ENCODE measurements at regions not wholly inside any gene's neighbourhood (a gene's known extent, or its start where the extent isn't known, plus 50 kb on each side); places are given as distances from the start of the nearest gene placed in this dataset.

- TF ChIP-seq EZH2 (IDR thresholded peaks at IDR 0.05; ENCODE audit: borderline replicate concordance, insufficient read depth, low read depth, low read length, poor library complexity, severe bottlenecking): no peak
- TF ChIP-seq CTCF (IDR thresholded peaks at IDR 0.05): no peak
Measured at GRCh38 chr7:16986755-16987154, 105.0 kb upstream of the AGR3 start.

GRCh38 chr7:16989811-16990413, 108.1 kb upstream of the AGR3 start:
- no peaks in the 10 kb centered on the region for H3K9me3 ChIP-seq (ENCODE audit: control extremely low read depth in 1 of 3, control insufficient read depth in 2 of 3, insufficient read depth in 1 of 3, low read length in 2 of 3)
- CTCF ChIA-PET: interaction anchor here (1.2 kb wide), 1 partner anchor 19 kb away, joined by 3 read pairs; no protein-coding TSS in a partner anchor
- H3K79me2 ChIP-seq (ENCODE audit: control insufficient read depth, insufficient read depth, low read length): no peaks in the 10 kb centered on the region
- no peaks in the 10 kb centered on the region for H3K27me3 ChIP-seq (replicated peaks in 1 of 4; ENCODE audit: control extremely low read depth in 1 of 4, control insufficient read depth in 3 of 4, insufficient read depth in 4 of 4, low read length in 3 of 4)
- H3K4me2 ChIP-seq (replicated peaks; ENCODE audit: low read depth, low read length, poor library complexity, severe bottlenecking): no peak overlapping the region
- Mint-ChIP-seq H3K4me3 (no peak overlapping the region), H3K9me3 (ENCODE audit: insufficient read depth) (no peaks in the 10 kb centered on the region), H3K4me1 (no peaks in the 10 kb centered on the region), H3K27ac (no peak overlapping the region), H3K27me3 (peaks cover 3% of the 10 kb centered on the region)
- H3K9ac ChIP-seq (ENCODE audit: low read length): no peak overlapping the region
- DNase-seq (no peak), ATAC-seq (ENCODE audit: low read depth) (no peak)
- no peaks in the 10 kb centered on the region for H3K36me3 ChIP-seq (replicated peaks in 1 of 2; ENCODE audit: control extremely low read depth in 1 of 2, control insufficient read depth in 1 of 2, extremely low read depth in 1 of 2, insufficient read depth in 2 of 2, low read length in 1 of 2)
- TF ChIP-seq CTCF (IDR thresholded peaks at IDR 0.05): no peak
- TF ChIP-seq EZH2 (IDR thresholded peaks at IDR 0.05; ENCODE audit: borderline replicate concordance, insufficient read depth, low read depth, low read length, poor library complexity, severe bottlenecking): no peak
- H4K20me1 ChIP-seq (ENCODE audit: control insufficient read depth, insufficient read depth, low read length, poor library complexity, severe bottlenecking): no peaks in the 10 kb centered on the region
- H3K4me3 ChIP-seq (ENCODE audit: control extremely low read depth in 1 of 5, extremely low read depth in 1 of 5, insufficient read depth in 1 of 5, low read depth in 2 of 5, low read length in 4 of 5): no peak overlapping the region
- POLR2A ChIA-PET: no interaction called here
- no peak overlapping the region for H3K27ac ChIP-seq (ENCODE audit: low read length in 2 of 2)
- no peaks in the 10 kb centered on the region for H3K4me1 ChIP-seq (ENCODE audit: control insufficient read depth in 2 of 2, insufficient read depth in 2 of 2, low read length in 2 of 2)
- intact Hi-C loops (cut with micrococcal nuclease): loop anchor here (10.0 kb wide), 1 partner anchor 685 kb away; no protein-coding TSS in a partner anchor
- 42% methylated on average over 3 of the region's 7 CpGs for WGBS (ENCODE audit: insufficient coverage)
- no peak overlapping the region for H2AFZ ChIP-seq (ENCODE audit: insufficient read depth, low read depth, low read length, poor library complexity, severe bottlenecking)

More at GRCh38 chr7:16986755-16987154, 105.0 kb upstream of the AGR3 start:
- no CpG with 5 or more reads among the region's 1 CpG for WGBS (ENCODE audit: insufficient coverage)
- no peak overlapping the region for H3K27ac ChIP-seq (ENCODE audit: low read length in 2 of 2)
- no peak overlapping the region for H3K9ac ChIP-seq (ENCODE audit: low read length)
- H3K4me2 ChIP-seq (replicated peaks; ENCODE audit: low read depth, low read length, poor library complexity, severe bottlenecking): no peak overlapping the region
- no peak for DNase-seq
- CTCF ChIA-PET: no interaction called here
- Mint-ChIP-seq H3K27ac (no peak overlapping the region), H3K9me3 (ENCODE audit: insufficient read depth) (no peaks in the 10 kb centered on the region), H3K27me3 (no peaks in the 10 kb centered on the region), H3K4me3 (no peak overlapping the region), H3K4me1 (peaks cover 2% of the 10 kb centered on the region)
- no peak overlapping the region for H3K4me3 ChIP-seq (ENCODE audit: control extremely low read depth in 1 of 5, extremely low read depth in 1 of 5, insufficient read depth in 1 of 5, low read depth in 2 of 5, low read length in 4 of 5)
- no peak overlapping the region for H2AFZ ChIP-seq (ENCODE audit: insufficient read depth, low read depth, low read length, poor library complexity, severe bottlenecking)
- POLR2A ChIA-PET: no interaction called here
- no peaks in the 10 kb centered on the region for H4K20me1 ChIP-seq (ENCODE audit: control insufficient read depth, insufficient read depth, low read length, poor library complexity, severe bottlenecking)
- no peaks in the 10 kb centered on the region for H3K79me2 ChIP-seq (ENCODE audit: control insufficient read depth, insufficient read depth, low read length)
- H3K27me3 ChIP-seq (replicated peaks in 1 of 4; ENCODE audit: control extremely low read depth in 1 of 4, control insufficient read depth in 3 of 4, insufficient read depth in 4 of 4, low read length in 3 of 4): no peaks in the 10 kb centered on the region
- H3K36me3 ChIP-seq (replicated peaks in 1 of 2; ENCODE audit: control extremely low read depth in 1 of 2, control insufficient read depth in 1 of 2, extremely low read depth in 1 of 2, insufficient read depth in 2 of 2, low read length in 1 of 2): no peaks in the 10 kb centered on the region
- H3K4me1 ChIP-seq (ENCODE audit: control insufficient read depth in 2 of 2, insufficient read depth in 2 of 2, low read length in 2 of 2): no peaks in the 10 kb centered on the region
- H3K9me3 ChIP-seq (ENCODE audit: control extremely low read depth in 1 of 3, control insufficient read depth in 2 of 3, insufficient read depth in 1 of 3, low read length in 2 of 3): no peaks in the 10 kb centered on the region
- intact Hi-C loops (cut with micrococcal nuclease): loop anchor here (10.0 kb wide), 1 partner anchor 688 kb away; no protein-coding TSS in a partner anchor
- no peak for ATAC-seq (ENCODE audit: low read depth)

Data from B cell (primary cell).